Vagina (tissue), 2 donors: ENCODE measurements at regions not wholly inside any gene's neighbourhood (a gene's known extent, or its start where the extent isn't known, plus 50 kb on each side); places are given as distances from the start of the nearest gene placed in this dataset.

Source experiments
- CTCF ChIP-seq, 3 experiments: fragments of 450-650 bp in 2 of 3; fragments of 200-600 bp in 1 of 3; sonication (generic) in 1 of 3; IDR thresholded peaks; one replicate each; pipeline ENCODE4 v1.5.1; 2017 to 2019; ENCODE audit warnings: antibody characterized with exemption in 3 of 3, mild to moderate bottlenecking in 2 of 3, moderate library complexity in 2 of 3
- POLR2A ChIP-seq, 2 donors: fragments of 450-650 bp; IDR thresholded peaks; one replicate each; pipeline ENCODE4 v1.6.1; 2017; ENCODE audit warnings: antibody characterized with exemption in 2 of 2, mild to moderate bottlenecking in 2 of 2, moderate library complexity in 2 of 2
- POLR2AphosphoS5 ChIP-seq, 2 donors: sonication (generic); formaldehyde crosslinking; IDR thresholded peaks; one replicate each; pipeline ENCODE4 v1.9.0; 2017; ENCODE audit warnings: antibody characterized with exemption in 2 of 2, mild to moderate bottlenecking in 2 of 2, low read depth in 1 of 2; ENCODE audit not compliant: insufficient read depth in 1 of 2

GRCh38 chr22:48035897-48036296 lies 1273.4 kb downstream of the TBC1D22A start:
- no peak for TF ChIP-seq POLR2AphosphoS5 (IDR thresholded peaks at IDR 0.05; ENCODE audit: insufficient read depth in 1 of 2, low read depth in 1 of 2)
- no peak for TF ChIP-seq CTCF (IDR thresholded peaks at IDR 0.05)
- no peak for TF ChIP-seq POLR2A (IDR thresholded peaks at IDR 0.05)
